Suprapubic skin (tissue), 4 donors: ENCODE measurements at regions not wholly inside any gene's neighbourhood (a gene's known extent, or its start where the extent isn't known, plus 50 kb on each side); places are given as distances from the start of the nearest gene placed in this dataset.
A peak's percentile ranks its signal among the peaks of the same experiment; 100 is the strongest.

Experiments
- DNase-seq, 2 donors: peaks; one replicate each; pipeline ENCODE4 v3.0.0-alpha.2; 2019; ENCODE audit warnings: low spot score in 2 of 2
- H3K27ac ChIP-seq: fragments of 200-600 bp; sonication (generic); one replicate; pipeline ENCODE4 v1.5.1; 2019
- H3K27me3 ChIP-seq: fragments of 200-600 bp; sonication (generic); one replicate; pipeline ENCODE4 v1.5.1; 2019
- H3K36me3 ChIP-seq: fragments of 200-600 bp; sonication (generic); one replicate; pipeline ENCODE4 v1.5.1; 2019
- H3K4me1 ChIP-seq: fragments of 200-600 bp; sonication (generic); one replicate; pipeline ENCODE4 v1.5.1; 2019
- H3K4me3 ChIP-seq: fragments of 200-600 bp; sonication (generic); one replicate; pipeline ENCODE4 v1.5.1; 2019; ENCODE audit warnings: mild to moderate bottlenecking
- H3K9me3 ChIP-seq: fragments of 200-600 bp; sonication (generic); one replicate; pipeline ENCODE4 v1.5.1; 2019
- EP300 ChIP-seq: sonication (generic); formaldehyde crosslinking; IDR thresholded peaks from one replicate; pipeline ENCODE4 v1.6.1; 2017; ENCODE audit warnings: antibody characterized with exemption
- POLR2A ChIP-seq, 2 donors: fragments of 450-650 bp; IDR thresholded peaks; one replicate each; pipeline ENCODE4 v1.6.1; 2017; ENCODE audit warnings: antibody characterized with exemption in 2 of 2, mild to moderate bottlenecking in 2 of 2, moderate library complexity in 2 of 2
- POLR2AphosphoS5 ChIP-seq, 3 donors: sonication (generic); formaldehyde crosslinking; IDR thresholded peaks; one replicate each; pipeline ENCODE4 v1.6.1; 2017; ENCODE audit warnings: antibody characterized with exemption in 3 of 3
- WGBS: methylation state at CpG from one replicate; pipeline ENCODE4 v1.1.5; 2018; 5-methylcytosine and 5-hydroxymethylcytosine counted together
- TF ChIP-seq, protein P1 (sequence below), 2 donors: fragments of 200-600 bp in 1 of 2; fragments of 450-650 bp in 1 of 2; sonication (generic) in 1 of 2; IDR thresholded peaks; one replicate each; pipeline ENCODE4 v1.5.1; 2016 to 2019; ENCODE audit warnings: antibody characterized with exemption in 2 of 2, mild to moderate bottlenecking in 1 of 2, moderate library complexity in 1 of 2

DNA sequence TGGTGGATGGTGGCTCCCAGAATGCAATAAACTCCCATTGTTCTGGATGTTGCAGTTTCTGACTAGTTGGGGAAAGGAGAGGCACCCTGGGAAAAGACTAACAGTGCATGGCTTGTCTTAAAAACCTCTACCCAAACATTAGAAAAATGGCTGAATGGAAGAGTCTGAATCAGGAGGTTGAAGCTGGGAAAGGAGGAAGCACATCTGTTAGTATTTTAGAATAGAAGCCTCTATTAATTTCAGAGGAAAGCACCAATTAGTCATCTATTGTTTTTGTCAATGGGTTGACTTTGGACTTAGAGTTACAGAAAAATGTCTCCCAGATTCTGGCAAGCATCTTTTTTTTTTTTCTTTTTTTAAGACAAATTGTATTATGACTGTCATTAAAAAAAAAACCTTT, 56.1 kb upstream of the ELMO1 start:
- Histone ChIP-seq H3K27ac (no peak overlapping the region), H3K27me3 (no peaks in the 10 kb centered on the region), H3K9me3 (no peaks in the 10 kb centered on the region), H3K4me1 (no peaks in the 10 kb centered on the region), H3K4me3 (no peak overlapping the region), H3K36me3 (no peaks in the 10 kb centered on the region)
- no peak for DNase-seq
- TF ChIP-seq POLR2A (IDR thresholded peaks at IDR 0.05) (no peak), EP300 (no peak), POLR2AphosphoS5 (IDR thresholded peaks at IDR 0.05) (no peak)
- TF ChIP-seq, protein P1, sequence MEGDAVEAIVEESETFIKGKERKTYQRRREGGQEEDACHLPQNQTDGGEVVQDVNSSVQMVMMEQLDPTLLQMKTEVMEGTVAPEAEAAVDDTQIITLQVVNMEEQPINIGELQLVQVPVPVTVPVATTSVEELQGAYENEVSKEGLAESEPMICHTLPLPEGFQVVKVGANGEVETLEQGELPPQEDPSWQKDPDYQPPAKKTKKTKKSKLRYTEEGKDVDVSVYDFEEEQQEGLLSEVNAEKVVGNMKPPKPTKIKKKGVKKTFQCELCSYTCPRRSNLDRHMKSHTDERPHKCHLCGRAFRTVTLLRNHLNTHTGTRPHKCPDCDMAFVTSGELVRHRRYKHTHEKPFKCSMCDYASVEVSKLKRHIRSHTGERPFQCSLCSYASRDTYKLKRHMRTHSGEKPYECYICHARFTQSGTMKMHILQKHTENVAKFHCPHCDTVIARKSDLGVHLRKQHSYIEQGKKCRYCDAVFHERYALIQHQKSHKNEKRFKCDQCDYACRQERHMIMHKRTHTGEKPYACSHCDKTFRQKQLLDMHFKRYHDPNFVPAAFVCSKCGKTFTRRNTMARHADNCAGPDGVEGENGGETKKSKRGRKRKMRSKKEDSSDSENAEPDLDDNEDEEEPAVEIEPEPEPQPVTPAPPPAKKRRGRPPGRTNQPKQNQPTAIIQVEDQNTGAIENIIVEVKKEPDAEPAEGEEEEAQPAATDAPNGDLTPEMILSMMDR (IDR thresholded peaks at IDR 0.05) = no peak

DNA sequence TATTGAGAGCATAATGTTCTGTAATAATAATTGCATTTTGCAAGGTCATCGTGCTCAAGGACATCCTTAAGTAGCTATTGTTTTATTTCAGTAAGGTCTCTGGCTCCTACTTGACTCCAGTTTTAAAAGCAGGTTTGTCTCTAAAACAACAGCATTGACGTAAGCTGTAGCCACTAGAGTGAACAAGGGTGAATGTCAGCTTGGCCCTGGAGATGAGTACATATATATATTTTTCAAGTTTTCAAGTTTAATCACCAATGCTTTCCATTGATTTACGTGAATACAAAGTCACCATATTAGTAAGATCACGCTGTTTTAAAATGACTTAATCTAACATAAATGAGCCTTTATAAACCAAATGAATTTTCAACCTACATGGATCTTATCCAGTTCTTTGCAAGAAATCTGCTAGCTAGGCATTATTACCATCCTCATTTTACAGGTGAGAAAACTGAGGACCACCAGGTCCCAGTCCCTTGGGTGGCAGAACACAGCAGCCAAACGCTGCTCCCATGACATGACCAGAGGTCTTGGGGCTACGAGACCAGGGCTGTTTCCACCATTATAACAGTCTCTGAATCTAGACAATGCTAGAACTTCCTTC, 57.2 kb upstream of the ELMO1 start:
- H3K4me3 ChIP-seq = no peak overlapping the region
- no peak overlapping the region for H3K27ac ChIP-seq
- 67% methylated on average over 6 of the region's 6 CpGs for WGBS
- H3K36me3 ChIP-seq = no peaks in the 10 kb centered on the region
- no peaks in the 10 kb centered on the region for H3K9me3 ChIP-seq
- TF ChIP-seq, protein P1 (IDR thresholded peaks at IDR 0.05) = no peak
- TF ChIP-seq EP300 (no peak), POLR2A (IDR thresholded peaks at IDR 0.05) (no peak), POLR2AphosphoS5 (IDR thresholded peaks at IDR 0.05) (no peak)
- no peaks in the 10 kb centered on the region for H3K4me1 ChIP-seq
- no peaks in the 10 kb centered on the region for H3K27me3 ChIP-seq
- no peak for DNase-seq

DNA sequence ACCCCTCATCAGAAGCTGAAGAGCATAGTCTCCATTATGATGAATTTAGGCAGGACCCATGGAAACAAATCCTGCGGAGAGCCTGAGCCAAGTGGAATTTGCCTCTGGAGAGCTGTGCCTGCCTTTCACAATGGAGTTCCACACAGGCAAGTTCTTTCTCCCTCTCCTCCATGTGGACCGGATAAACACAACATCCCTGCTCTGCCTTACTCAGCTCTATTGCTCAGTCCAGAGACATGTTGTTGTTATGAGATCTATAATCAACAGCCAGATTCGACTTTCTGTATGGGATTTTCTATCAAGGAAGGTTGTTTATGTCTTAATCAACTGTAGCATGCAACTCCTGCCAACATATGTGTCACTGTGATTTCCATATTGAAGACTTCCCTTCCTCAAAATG, 59.5 kb upstream of the ELMO1 start:
- H3K27ac ChIP-seq = no peak overlapping the region
- no peaks in the 10 kb centered on the region for H3K9me3 ChIP-seq
- no peak overlapping the region for H3K4me3 ChIP-seq
- no peaks in the 10 kb centered on the region for H3K27me3 ChIP-seq
- no peaks in the 10 kb centered on the region for H3K36me3 ChIP-seq
- TF ChIP-seq, protein P1 (IDR thresholded peaks at IDR 0.05) = no peak
- no peak for TF ChIP-seq POLR2A (IDR thresholded peaks at IDR 0.05)
- TF ChIP-seq POLR2AphosphoS5 (IDR thresholded peaks at IDR 0.05) = no peak
- TF ChIP-seq EP300 = no peak
- no peaks in the 10 kb centered on the region for H3K4me1 ChIP-seq
- no peak for DNase-seq
- 61% methylated on average over 3 of the region's 3 CpGs for WGBS

- Histone ChIP-seq H3K27ac (no peak overlapping the region), H3K27me3 (no peaks in the 10 kb centered on the region), H3K4me1 (peaks cover 8% of the 10 kb centered on the region), H3K9me3 (no peaks in the 10 kb centered on the region), H3K4me3 (no peak overlapping the region), H3K36me3 (no peaks in the 10 kb centered on the region)
- WGBS = 79% methylated on average over 3 of the region's 3 CpGs
- TF ChIP-seq, protein P1 (IDR thresholded peaks at IDR 0.05) = peak; percentile 35 to 61
- TF ChIP-seq EP300 = no peak
- DNase-seq = no peak
Observed at GRCh38 chr7:37510043-37510634, 61.5 kb upstream of the ELMO1 start.

GRCh38 chr7:37511915-37512314, 63.3 kb upstream of the ELMO1 start:
- H3K36me3 ChIP-seq = no peaks in the 10 kb centered on the region
- H3K4me1 ChIP-seq = peaks cover 13% of the 10 kb centered on the region
- WGBS = 75% methylated on average over 4 of the region's 4 CpGs
- no peak overlapping the region for H3K27ac ChIP-seq
- no peak overlapping the region for H3K4me3 ChIP-seq
- no peaks in the 10 kb centered on the region for H3K9me3 ChIP-seq
- no peak for TF ChIP-seq POLR2AphosphoS5 (IDR thresholded peaks at IDR 0.05)
- no peak for TF ChIP-seq EP300
- TF ChIP-seq, protein P1 (IDR thresholded peaks at IDR 0.05) = no peak
- no peak for TF ChIP-seq POLR2A (IDR thresholded peaks at IDR 0.05)
- no peaks in the 10 kb centered on the region for H3K27me3 ChIP-seq
- no peak for DNase-seq
